ENCODE measurements at regions not wholly inside any gene's neighbourhood (a gene's known extent, or its start where the extent isn't known, plus 50 kb on each side); places are given as distances from the start of the nearest gene placed in this dataset.

GRCh38 chr14:27181333-27181732, 583.5 kb upstream of the NOVA1 start:
- TF ChIP-seq Cebpa-rat (IDR thresholded peaks at IDR 0.05), result no peak
- H3K4me2 ChIP-seq, result no peak overlapping the region
- H3K4me3 ChIP-seq, result no peak overlapping the region
- H3K27ac ChIP-seq, result no peak overlapping the region
- H3K36me3 ChIP-seq, result no peaks in the 10 kb centered on the region
- no peaks in the 10 kb centered on the region for H3K4me1 ChIP-seq
- no peak overlapping the region for H3K9ac ChIP-seq
- H4K20me1 ChIP-seq, result no peaks in the 10 kb centered on the region
- H3K9me3 ChIP-seq (replicated peaks in 1 of 11), result no peaks in the 10 kb centered on the region
- H3K27me3 ChIP-seq, result no peaks in the 10 kb centered on the region

GRCh38 chr14:27184427-27184826, 586.6 kb upstream of the NOVA1 start:
- H3K27me3 ChIP-seq, result no peaks in the 10 kb centered on the region
- no peak for TF ChIP-seq Cebpa-rat (IDR thresholded peaks at IDR 0.05)
- H3K4me2 ChIP-seq, result no peak overlapping the region

GRCh38 chr14:27186048-27186447, 588.2 kb upstream of the NOVA1 start:
- H3K9ac ChIP-seq, result no peak overlapping the region
- no peak overlapping the region for H3K4me3 ChIP-seq
- no peaks in the 10 kb centered on the region for H3K9me3 ChIP-seq (replicated peaks in 1 of 11)
- no peak for TF ChIP-seq Cebpa-rat (IDR thresholded peaks at IDR 0.05)
- no peaks in the 10 kb centered on the region for H3K36me3 ChIP-seq
- no peaks in the 10 kb centered on the region for H3K27me3 ChIP-seq
- H4K20me1 ChIP-seq, result no peaks in the 10 kb centered on the region
- H3K4me1 ChIP-seq, result no peaks in the 10 kb centered on the region
- no peak overlapping the region for H3K27ac ChIP-seq
- no peak overlapping the region for H3K4me2 ChIP-seq

More at GRCh38 chr14:27184427-27184826, 586.6 kb upstream of the NOVA1 start:
- Histone ChIP-seq H3K27ac (no peak overlapping the region), H3K9me3 (replicated peaks in 1 of 11) (no peaks in the 10 kb centered on the region), H3K9ac (no peak overlapping the region), H4K20me1 (no peaks in the 10 kb centered on the region), H3K4me3 (no peak overlapping the region), H3K36me3 (no peaks in the 10 kb centered on the region), H3K4me1 (no peaks in the 10 kb centered on the region)

GRCh38 chr14:27187136-27187535, 589.3 kb upstream of the NOVA1 start:
- no peak overlapping the region for H3K4me2 ChIP-seq
- H3K27me3 ChIP-seq, result no peaks in the 10 kb centered on the region
- no peaks in the 10 kb centered on the region for H4K20me1 ChIP-seq
- H3K36me3 ChIP-seq, result no peaks in the 10 kb centered on the region
- no peak for TF ChIP-seq Cebpa-rat (IDR thresholded peaks at IDR 0.05)
- no peak overlapping the region for H3K9ac ChIP-seq
- H3K27ac ChIP-seq, result no peak overlapping the region
- no peak overlapping the region for H3K4me3 ChIP-seq
- no peaks in the 10 kb centered on the region for H3K9me3 ChIP-seq (replicated peaks in 1 of 11)
- H3K4me1 ChIP-seq, result no peaks in the 10 kb centered on the region

GRCh38 chr14:27190296-27190695, 592.5 kb upstream of the NOVA1 start:
- no peak overlapping the region for H3K27ac ChIP-seq
- no peaks in the 10 kb centered on the region for H4K20me1 ChIP-seq
- H3K4me3 ChIP-seq, result no peak overlapping the region
- H3K4me2 ChIP-seq, result no peak overlapping the region
- H3K9me3 ChIP-seq (replicated peaks in 1 of 11), result no peaks in the 10 kb centered on the region
- no peak overlapping the region for H3K9ac ChIP-seq
- no peak for TF ChIP-seq Cebpa-rat (IDR thresholded peaks at IDR 0.05)
- no peaks in the 10 kb centered on the region for H3K27me3 ChIP-seq
- H3K36me3 ChIP-seq, result no peaks in the 10 kb centered on the region
- no peaks in the 10 kb centered on the region for H3K4me1 ChIP-seq

GRCh38 chr14:27199272-27199671, 601.4 kb upstream of the NOVA1 start:
- no peak overlapping the region for H3K27ac ChIP-seq
- no peak for TF ChIP-seq Cebpa-rat (IDR thresholded peaks at IDR 0.05)

GRCh38 chr14:27205036-27205435, 607.2 kb upstream of the NOVA1 start:
- no peaks in the 10 kb centered on the region for H3K27me3 ChIP-seq
- no peak overlapping the region for H3K4me2 ChIP-seq
- no peak overlapping the region for H3K4me3 ChIP-seq
- no peaks in the 10 kb centered on the region for H3K36me3 ChIP-seq
- TF ChIP-seq Cebpa-rat (IDR thresholded peaks at IDR 0.05), result no peak
- H3K4me1 ChIP-seq, result no peaks in the 10 kb centered on the region
- H3K9me3 ChIP-seq (replicated peaks in 1 of 11), result no peaks in the 10 kb centered on the region
- no peak overlapping the region for H3K27ac ChIP-seq
- no peak overlapping the region for H3K9ac ChIP-seq
- no peaks in the 10 kb centered on the region for H4K20me1 ChIP-seq

More at GRCh38 chr14:27199272-27199671, 601.4 kb upstream of the NOVA1 start:
- Histone ChIP-seq H4K20me1 (no peaks in the 10 kb centered on the region), H3K4me3 (no peak overlapping the region), H3K9ac (no peak overlapping the region), H3K36me3 (no peaks in the 10 kb centered on the region), H3K4me1 (no peaks in the 10 kb centered on the region), H3K4me2 (no peak overlapping the region), H3K27me3 (no peaks in the 10 kb centered on the region), H3K9me3 (replicated peaks in 1 of 11) (no peaks in the 10 kb centered on the region)

GRCh38 chr14:27211741-27212140, 613.9 kb upstream of the NOVA1 start:
- Histone ChIP-seq H3K27ac (no peak overlapping the region), H3K4me2 (no peak overlapping the region), H3K9ac (no peak overlapping the region), H3K36me3 (no peaks in the 10 kb centered on the region), H3K9me3 (replicated peaks in 1 of 11) (peaks cover 0 to 5% (median 3%) of the 10 kb centered on the region in 11 experiments; a peak in 6 of 22 replicates), H4K20me1 (no peaks in the 10 kb centered on the region), H3K4me1 (no peaks in the 10 kb centered on the region), H3K4me3 (no peak overlapping the region), H3K27me3 (no peaks in the 10 kb centered on the region)
- no peak for TF ChIP-seq Cebpa-rat (IDR thresholded peaks at IDR 0.05)

GRCh38 chr14:27222671-27223070, 624.8 kb upstream of the NOVA1 start:
- H3K27ac ChIP-seq, result no peak overlapping the region
- H3K9ac ChIP-seq, result no peak overlapping the region
- no peaks in the 10 kb centered on the region for H3K4me1 ChIP-seq
- H3K9me3 ChIP-seq (replicated peaks in 1 of 11), result peaks cover 13 to 24% (median 16%) of the 10 kb centered on the region in 11 experiments
- no peaks in the 10 kb centered on the region for H3K36me3 ChIP-seq
- no peak overlapping the region for H3K4me2 ChIP-seq
- TF ChIP-seq Cebpa-rat (IDR thresholded peaks at IDR 0.05), result no peak
- H3K4me3 ChIP-seq, result no peak overlapping the region
- H4K20me1 ChIP-seq, result no peaks in the 10 kb centered on the region
- H3K27me3 ChIP-seq, result no peaks in the 10 kb centered on the region

- H3K27ac ChIP-seq, result no peak overlapping the region
- no peak overlapping the region for H3K4me2 ChIP-seq
- no peaks in the 10 kb centered on the region for H3K27me3 ChIP-seq
- H3K9ac ChIP-seq, result no peak overlapping the region
- TF ChIP-seq Cebpa-rat (IDR thresholded peaks at IDR 0.05), result no peak
- no peaks in the 10 kb centered on the region for H3K4me1 ChIP-seq
- no peak overlapping the region for H3K4me3 ChIP-seq
- H4K20me1 ChIP-seq, result no peaks in the 10 kb centered on the region
- H3K36me3 ChIP-seq, result no peaks in the 10 kb centered on the region
- peaks cover 10 to 20% (median 16%) of the 10 kb centered on the region in 11 experiments for H3K9me3 ChIP-seq (replicated peaks in 1 of 11)
These were observed 626.1 kb upstream of the NOVA1 start for GRCh38 chr14:27223906-27224305.
